Left ventricle myocardium superior (tissue), 1 donor: ENCODE measurements at regions not wholly inside any gene's neighbourhood (a gene's known extent, or its start where the extent isn't known, plus 50 kb on each side); places are given as distances from the start of the nearest gene placed in this dataset.

Experiments
- ATAC-seq: fragments of 200-7000 bp; cut with Tn5 transposase; one replicate; pipeline ENCODE4 v1.9.1; 2020; ENCODE audit warnings: mild to moderate bottlenecking, moderate library complexity
- DNase-seq: peaks from one replicate; pipeline ENCODE4 v3.0.0-alpha.2; 2020
- intact Hi-C: fragments of 100-400 bp; cut with micrococcal nuclease; formaldehyde crosslinking; loops from one replicate; pipeline ENCODE4 v1.11.0; 2022
- donor health status: DM: no; HTN: yes; CAD: no; lungs with severe emphysema.

GRCh38 chr10:88154596-88155250 is 291.3 kb downstream of the PTEN start:
- no peak for ATAC-seq
- DNase-seq: no peak
- intact Hi-C loops: no loop called here

DNA sequence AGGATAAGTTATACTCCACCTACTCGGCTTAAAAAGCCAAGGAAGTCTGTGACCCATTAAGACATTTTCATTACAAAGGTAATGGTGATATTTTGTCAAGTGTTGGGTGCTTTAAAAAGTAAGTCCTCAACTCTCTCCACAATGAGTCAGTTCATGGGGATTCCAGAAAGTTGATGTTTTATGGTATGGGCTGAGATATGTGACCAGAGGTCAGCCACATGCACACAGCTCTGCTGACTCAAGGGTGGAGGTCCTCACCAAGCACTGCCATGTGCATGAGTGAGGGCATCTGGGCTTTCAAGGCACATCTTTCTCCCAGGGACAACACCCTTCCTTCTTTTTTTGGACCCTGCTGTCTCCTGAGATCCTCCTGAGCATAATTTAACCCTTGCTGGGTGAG is 292.9 kb downstream of the PTEN start:
- ATAC-seq: no peak
- no peak for DNase-seq
- intact Hi-C loops: no loop called here

- intact Hi-C loops: no loop called here
- ATAC-seq (peak; percentile 85), DNase-seq (no peak)
Observed at GRCh38 chr10:88157981-88158465, 294.6 kb downstream of the PTEN start.

GRCh38 chr10:88158526-88159122 is 295.2 kb downstream of the PTEN start:
- DNase-seq (no peak), ATAC-seq (no peak)
- intact Hi-C loops: no loop called here

- no peak for ATAC-seq
- intact Hi-C loops: no loop called here
- no peak for DNase-seq
Observed at GRCh38 chr10:88159127-88159829, 295.9 kb downstream of the PTEN start.

DNA sequence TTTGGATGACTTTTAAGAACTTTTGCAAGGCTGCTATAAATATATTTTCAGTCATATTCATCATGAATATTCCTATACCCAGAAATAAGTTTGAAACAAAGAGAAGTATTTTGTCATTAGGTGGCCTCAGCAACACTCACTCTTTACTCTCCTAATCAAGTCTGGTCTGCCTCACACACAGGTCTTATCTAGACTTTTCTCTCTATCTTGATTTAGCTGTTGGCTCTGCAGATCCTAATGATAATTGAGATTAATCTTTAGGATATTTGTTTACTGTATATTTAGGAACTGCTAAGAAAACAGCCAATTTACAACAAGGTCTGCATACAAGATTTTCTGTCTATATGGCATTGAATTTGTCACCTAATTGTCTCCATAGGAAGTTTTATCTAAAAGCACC is 297.6 kb downstream of the PTEN start:
- intact Hi-C loops: no loop called here

DNA sequence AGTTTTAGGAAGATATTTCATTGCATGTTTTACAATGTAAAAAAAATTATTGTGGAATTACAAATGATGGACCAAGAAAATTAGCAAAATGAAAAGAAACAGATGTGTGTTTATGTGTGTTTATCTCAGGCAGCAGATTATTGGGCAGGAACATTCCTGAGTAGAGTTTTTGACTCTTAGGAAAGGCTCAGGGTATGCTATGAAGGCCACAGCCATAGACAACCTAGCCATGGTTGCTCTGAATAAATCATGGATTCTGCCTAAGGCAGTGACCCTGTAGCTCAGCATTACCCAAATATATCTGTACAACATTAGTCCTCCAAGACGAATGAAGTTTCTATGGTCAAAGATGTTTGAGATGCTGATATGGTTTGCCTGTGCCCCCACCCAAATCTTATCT is 298.3 kb downstream of the PTEN start:
- no peak for ATAC-seq
- no peak for DNase-seq
- intact Hi-C loops: no loop called here

More for the DNA sequence above, 297.6 kb downstream of the PTEN start:
- DNase-seq (no peak), ATAC-seq (no peak)

GRCh38 chr10:88162852-88163251 is 299.4 kb downstream of the PTEN start:
- DNase-seq: no peak
- ATAC-seq: no peak
- intact Hi-C loops: no loop called here

- intact Hi-C loops: no loop called here
- no peak for ATAC-seq
- no peak for DNase-seq
Observed at GRCh38 chr10:88163572-88163971, 300.1 kb downstream of the PTEN start.

GRCh38 chr10:88164471-88164870 is 301.0 kb downstream of the PTEN start:
- intact Hi-C loops: no loop called here
- DNase-seq (no peak), ATAC-seq (no peak)

DNA sequence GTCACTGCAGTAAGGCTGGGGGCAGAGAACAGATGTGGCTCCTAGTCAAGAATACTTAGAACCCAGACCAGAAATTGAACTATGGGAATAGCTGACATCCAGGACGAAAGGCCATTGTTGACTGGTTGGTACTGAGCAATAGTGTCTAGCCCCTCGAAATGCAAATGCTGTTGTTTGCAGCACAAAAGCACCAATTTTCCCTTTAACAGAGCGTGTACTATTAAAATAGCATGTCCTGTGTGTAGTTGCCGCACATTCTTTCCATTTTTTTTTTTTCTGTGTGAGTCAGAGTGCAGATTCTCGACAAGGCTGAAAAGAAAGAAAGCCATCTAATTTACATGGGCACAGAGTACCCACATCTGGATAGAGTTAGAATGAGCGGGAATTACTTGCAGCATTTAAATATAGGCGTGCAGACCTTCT is 302.4 kb downstream of the PTEN start:
- intact Hi-C loops: no loop called here
- DNase-seq (no peak), ATAC-seq (peak; percentile 30)

DNA sequence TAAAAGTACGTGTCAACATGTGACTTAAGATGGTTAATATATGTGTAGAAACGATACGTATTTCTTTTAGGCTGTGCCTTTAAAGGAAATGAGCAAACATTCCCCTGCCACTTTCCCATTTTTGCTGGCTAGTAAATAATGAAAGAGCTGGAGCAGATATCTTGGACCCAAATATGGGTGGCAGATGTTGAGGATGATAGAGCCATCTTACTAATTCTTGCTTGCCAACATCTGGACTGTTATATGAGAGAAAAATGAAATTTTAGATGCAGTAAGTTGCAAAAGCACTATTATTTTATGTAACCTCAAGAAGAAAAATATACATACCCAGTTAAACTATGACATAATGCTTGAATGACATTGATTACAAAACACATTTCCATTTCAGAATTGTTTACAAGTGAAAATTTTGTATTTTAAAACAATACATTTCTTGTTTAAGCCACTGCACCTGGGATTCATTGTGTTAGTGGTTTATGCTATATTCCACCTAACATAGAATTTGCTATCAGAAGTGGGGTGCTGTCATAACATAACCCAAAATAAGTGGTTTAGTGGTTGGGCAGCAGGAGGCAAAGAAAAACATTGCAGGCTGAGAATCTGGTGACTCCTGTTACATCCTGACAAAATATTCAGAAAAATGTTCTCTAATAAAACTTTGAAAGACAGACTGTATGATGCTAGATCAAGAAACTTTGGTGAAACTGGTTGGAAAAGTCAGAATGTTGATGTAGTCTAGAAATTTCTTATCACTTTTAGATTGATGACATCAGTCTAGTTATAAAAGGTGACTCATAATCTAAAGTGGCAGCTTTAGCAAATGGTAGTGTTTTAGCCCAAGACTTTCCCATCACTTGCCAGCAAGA is 305.0 kb downstream of the PTEN start:
- no peak for DNase-seq
- no peak for ATAC-seq
- intact Hi-C loops: no loop called here

GRCh38 chr10:88169037-88169319 is 305.6 kb downstream of the PTEN start:
- intact Hi-C loops: no loop called here
- DNase-seq (no peak), ATAC-seq (no peak)

DNA sequence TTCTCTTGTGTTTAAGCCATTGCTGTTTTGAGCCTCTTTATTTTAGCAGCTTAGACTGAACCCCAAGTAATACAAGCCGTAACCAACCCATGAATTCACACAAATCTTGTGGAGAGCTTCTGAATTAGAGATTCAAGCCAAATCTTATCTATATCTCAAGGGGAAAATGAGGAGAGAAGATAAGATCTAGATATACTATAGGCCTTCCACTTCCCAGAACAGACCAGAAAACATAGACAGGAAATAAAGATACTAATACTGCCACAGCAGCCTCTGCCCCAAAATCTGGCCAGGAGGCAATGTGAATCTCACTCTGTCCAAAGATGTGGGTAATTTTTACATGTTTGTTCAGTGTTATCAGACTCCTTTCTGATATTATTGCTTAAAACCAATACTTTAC is 307.2 kb downstream of the PTEN start:
- intact Hi-C loops: no loop called here
- DNase-seq (no peak), ATAC-seq (no peak)

- ATAC-seq (no peak), DNase-seq (no peak)
- intact Hi-C loops: no loop called here
Observed at GRCh38 chr10:88172159-88172558, 308.7 kb downstream of the PTEN start.

DNA sequence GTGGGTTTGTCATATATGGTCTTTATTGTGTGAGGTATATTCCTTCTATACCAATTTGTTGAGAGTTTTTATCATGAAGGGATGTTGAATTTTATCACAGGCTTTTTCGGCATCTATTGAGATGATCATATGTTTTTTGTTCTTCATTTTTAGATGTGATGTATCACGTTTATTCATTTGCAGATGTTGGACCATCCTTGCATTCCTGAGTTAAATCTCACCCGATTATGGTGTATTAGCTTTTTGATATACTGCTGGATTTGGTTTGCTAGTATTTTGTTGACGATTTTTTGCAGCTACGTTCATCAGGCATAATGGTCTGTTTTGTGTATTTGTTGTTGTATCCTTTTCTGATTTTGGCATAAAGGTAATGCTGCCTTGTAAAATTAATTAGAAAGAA is 311.0 kb downstream of the PTEN start:
- ATAC-seq (no peak), DNase-seq (no peak)
- intact Hi-C loops: no loop called here

- intact Hi-C loops: no loop called here
- DNase-seq (no peak), ATAC-seq (no peak)
Observed at GRCh38 chr10:88178758-88179157, 315.3 kb downstream of the PTEN start.

GRCh38 chr10:88179831-88180230 is 316.4 kb downstream of the PTEN start:
- ATAC-seq: no peak
- intact Hi-C loops: no loop called here
- no peak for DNase-seq

- intact Hi-C loops: no loop called here
- DNase-seq (no peak), ATAC-seq (no peak)
Observed at GRCh38 chr10:88181902-88182600, 318.6 kb downstream of the PTEN start.

DNA sequence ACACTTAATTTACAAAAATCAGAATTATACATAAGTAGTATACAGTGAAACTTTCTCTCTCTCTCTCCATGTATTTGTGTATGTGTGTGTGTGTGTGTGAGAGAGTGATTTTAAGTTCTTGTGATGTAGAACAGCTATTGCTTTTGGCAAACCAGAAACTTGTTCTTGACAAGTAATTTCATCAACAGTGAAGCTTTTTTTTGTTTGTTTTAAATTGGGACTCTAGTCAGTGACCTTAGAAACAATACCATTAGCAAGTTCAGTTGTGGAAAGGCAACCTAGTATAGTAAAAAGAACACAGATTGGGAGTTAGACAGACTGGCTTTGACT is 319.1 kb downstream of the PTEN start:
- ATAC-seq: no peak
- no peak for DNase-seq
- intact Hi-C loops: no loop called here
